Skeletal muscle satellite cell (primary cell): ENCODE measurements at regions not wholly inside any gene's neighbourhood (a gene's known extent, or its start where the extent isn't known, plus 50 kb on each side); places are given as distances from the start of the nearest gene placed in this dataset.

ENCODE experiments used
- H3K27me3 ChIP-seq: 2 replicates; pipeline ENCODE4 v1.7.0; 2013; ENCODE audit warnings: low read length; ENCODE audit not compliant: control insufficient read depth, insufficient read depth
- H3K36me3 ChIP-seq: 2 replicates; pipeline ENCODE4 v1.7.0; 2013; ENCODE audit warnings: mild to moderate bottlenecking, control low read depth, low read length; ENCODE audit not compliant: insufficient read depth
- H3K4me1 ChIP-seq: 2 replicates; pipeline ENCODE4 v1.7.0; 2013; ENCODE audit warnings: low read length; ENCODE audit not compliant: control insufficient read depth, insufficient read depth
- H3K4me2 ChIP-seq: 2 replicates; pipeline ENCODE4 v1.7.0; 2013; ENCODE audit warnings: mild to moderate bottlenecking, low read length
- H3K4me3 ChIP-seq: 2 replicates; pipeline ENCODE4 v1.7.0; 2013; ENCODE audit warnings: low read length
- H3K9ac ChIP-seq: 2 replicates; pipeline ENCODE4 v1.7.0; 2013; ENCODE audit warnings: mild to moderate bottlenecking, low read depth, low read length, moderate library complexity
- H3K9me3 ChIP-seq: replicated peaks from 2 replicates; pipeline ENCODE4 v1.7.0; 2013; ENCODE audit warnings: mild to moderate bottlenecking, control low read depth, low read length

- no peak overlapping the region for H3K4me3 ChIP-seq
These were observed 892.4 kb downstream of the RPS29 start for GRCh38 chr14:48693793-48694192.

GRCh38 chr14:48690349-48690748 is 895.8 kb downstream of the RPS29 start:
- Histone ChIP-seq H3K4me2 (no peak overlapping the region), H3K4me3 (no peak overlapping the region), H3K4me1 (no peaks in the 10 kb centered on the region), H3K9me3 (no peaks in the 10 kb centered on the region), H3K27me3 (no peaks in the 10 kb centered on the region), H3K9ac (no peak overlapping the region), H3K36me3 (no peaks in the 10 kb centered on the region)

More at GRCh38 chr14:48693793-48694192, 892.4 kb downstream of the RPS29 start:
- H3K9me3 ChIP-seq = no peaks in the 10 kb centered on the region
- no peaks in the 10 kb centered on the region for H3K4me1 ChIP-seq
- no peaks in the 10 kb centered on the region for H3K36me3 ChIP-seq
- no peaks in the 10 kb centered on the region for H3K27me3 ChIP-seq
- H3K9ac ChIP-seq = no peak overlapping the region
- no peak overlapping the region for H3K4me2 ChIP-seq

- no peak overlapping the region for H3K4me3 ChIP-seq
- H3K9me3 ChIP-seq = no peaks in the 10 kb centered on the region
- no peak overlapping the region for H3K9ac ChIP-seq
- no peaks in the 10 kb centered on the region for H3K27me3 ChIP-seq
- no peaks in the 10 kb centered on the region for H3K4me1 ChIP-seq
- no peak overlapping the region for H3K4me2 ChIP-seq
- no peaks in the 10 kb centered on the region for H3K36me3 ChIP-seq
These were observed 899.5 kb downstream of the RPS29 start for GRCh38 chr14:48686650-48687049.

GRCh38 chr14:48672506-48672905 is 913.7 kb downstream of the RPS29 start:
- Histone ChIP-seq H3K36me3 (no peaks in the 10 kb centered on the region), H3K4me1 (no peaks in the 10 kb centered on the region), H3K4me3 (no peak overlapping the region), H3K4me2 (no peak overlapping the region), H3K9ac (no peak overlapping the region), H3K9me3 (no peaks in the 10 kb centered on the region), H3K27me3 (no peaks in the 10 kb centered on the region)

GRCh38 chr14:48670939-48671338 is 915.2 kb downstream of the RPS29 start:
- peaks cover 1% of the 10 kb centered on the region for H3K4me1 ChIP-seq
- H3K27me3 ChIP-seq = no peaks in the 10 kb centered on the region
- H3K9ac ChIP-seq = no peak overlapping the region
- H3K9me3 ChIP-seq = no peaks in the 10 kb centered on the region
- H3K4me2 ChIP-seq = no peak overlapping the region
- no peak overlapping the region for H3K4me3 ChIP-seq
- no peaks in the 10 kb centered on the region for H3K36me3 ChIP-seq

GRCh38 chr14:48665077-48665784 is 920.9 kb downstream of the RPS29 start:
- Histone ChIP-seq H3K4me1 (peaks cover 9% of the 10 kb centered on the region), H3K4me2 (peak overlapping the region; percentile 66), H3K4me3 (no peak overlapping the region), H3K36me3 (no peaks in the 10 kb centered on the region), H3K27me3 (no peaks in the 10 kb centered on the region), H3K9me3 (no peaks in the 10 kb centered on the region), H3K9ac (no peak overlapping the region)

GRCh38 chr14:48643241-48643640 is 942.9 kb downstream of the RPS29 start:
- Histone ChIP-seq H3K9ac (no peak overlapping the region), H3K27me3 (no peaks in the 10 kb centered on the region), H3K4me1 (no peaks in the 10 kb centered on the region), H3K9me3 (no peaks in the 10 kb centered on the region), H3K36me3 (no peaks in the 10 kb centered on the region), H3K4me2 (no peak overlapping the region), H3K4me3 (no peak overlapping the region)

GRCh38 chr14:48628870-48629269 is 953.5 kb upstream of the MDGA2 start:
- no peaks in the 10 kb centered on the region for H3K4me1 ChIP-seq
- H3K36me3 ChIP-seq = no peaks in the 10 kb centered on the region
- H3K4me3 ChIP-seq = no peak overlapping the region
- H3K27me3 ChIP-seq = no peaks in the 10 kb centered on the region
- H3K4me2 ChIP-seq = no peak overlapping the region
- no peak overlapping the region for H3K9ac ChIP-seq
- H3K9me3 ChIP-seq = peaks cover 2% of the 10 kb centered on the region

- H3K9ac ChIP-seq = no peak overlapping the region
- H3K4me1 ChIP-seq = no peaks in the 10 kb centered on the region
- H3K27me3 ChIP-seq = no peaks in the 10 kb centered on the region
- no peak overlapping the region for H3K4me3 ChIP-seq
- H3K9me3 ChIP-seq = peaks cover 4% of the 10 kb centered on the region
- H3K4me2 ChIP-seq = no peak overlapping the region
- H3K36me3 ChIP-seq = no peaks in the 10 kb centered on the region
These were observed 947.6 kb upstream of the MDGA2 start for GRCh38 chr14:48622980-48623379.

GRCh38 chr14:48618057-48618456 is 942.7 kb upstream of the MDGA2 start:
- H3K4me3 ChIP-seq = no peak overlapping the region
- no peaks in the 10 kb centered on the region for H3K9me3 ChIP-seq
- no peaks in the 10 kb centered on the region for H3K4me1 ChIP-seq
- H3K27me3 ChIP-seq = no peaks in the 10 kb centered on the region
- no peak overlapping the region for H3K4me2 ChIP-seq
- H3K36me3 ChIP-seq = no peaks in the 10 kb centered on the region
- no peak overlapping the region for H3K9ac ChIP-seq

GRCh38 chr14:48616931-48617330 is 941.5 kb upstream of the MDGA2 start:
- Histone ChIP-seq H3K27me3 (no peaks in the 10 kb centered on the region), H3K9me3 (no peaks in the 10 kb centered on the region), H3K9ac (no peak overlapping the region), H3K36me3 (no peaks in the 10 kb centered on the region), H3K4me2 (no peak overlapping the region), H3K4me1 (no peaks in the 10 kb centered on the region), H3K4me3 (no peak overlapping the region)

- Histone ChIP-seq H3K9ac (no peak overlapping the region), H3K4me1 (no peaks in the 10 kb centered on the region), H3K9me3 (no peaks in the 10 kb centered on the region), H3K4me2 (no peak overlapping the region), H3K27me3 (no peaks in the 10 kb centered on the region), H3K4me3 (no peak overlapping the region), H3K36me3 (no peaks in the 10 kb centered on the region)
These were observed 940.2 kb upstream of the MDGA2 start for GRCh38 chr14:48615618-48616017.
